ENCODE measurements at regions not wholly inside any gene's neighbourhood (a gene's known extent, or its start where the extent isn't known, plus 50 kb on each side); places are given as distances from the start of the nearest gene placed in this dataset.

- TF ChIP-seq IRF1 (CRISPR knock-in tag; IDR thresholded peaks at IDR 0.05; ENCODE audit: low read depth) (no peak), RAD21 (CRISPR knock-in tag; IDR thresholded peaks at IDR 0.05) (peak; percentile 65), STAG1 (CRISPR knock-in tag; IDR thresholded peaks at IDR 0.05) (peak; percentile 77), NFRKB (IDR thresholded peaks at IDR 0.05) (no peak), ZNF770 (CRISPR knock-in tag; IDR thresholded peaks at IDR 0.05) (no peak), SRY (CRISPR knock-in tag; IDR thresholded peaks at IDR 0.05) (no peak), SMC3 (IDR thresholded peaks at IDR 0.05; ENCODE audit: low read length) (peak; percentile 86), ZNF251 (CRISPR knock-in tag; IDR thresholded peaks at IDR 0.05) (no peak), ZNF589 (CRISPR knock-in tag; conservative IDR thresholded peaks at IDR 0.05) (no peak), MED1 (CRISPR knock-in tag; IDR thresholded peaks at IDR 0.05) (no peak), MBD4 (IDR thresholded peaks at IDR 0.05; ENCODE audit: borderline replicate concordance, low read length) (no peak), GLI4 (CRISPR knock-in tag; IDR thresholded peaks at IDR 0.05; ENCODE audit: borderline replicate concordance) (no peak), ZBTB1 (CRISPR knock-in tag; IDR thresholded peaks at IDR 0.05; ENCODE audit: borderline replicate concordance) (no peak), DNMT1 (CRISPR knock-in tag; IDR thresholded peaks at IDR 0.05) (no peak), ETV5 (CRISPR knock-in tag; IDR thresholded peaks at IDR 0.05; ENCODE audit: borderline replicate concordance) (no peak)
Measured at GRCh38 chr1:176374967-176375569, 87.9 kb upstream of the PAPPA2 start (continued).
